ENCODE measurements at regions not wholly inside any gene's neighbourhood (a gene's known extent, or its start where the extent isn't known, plus 50 kb on each side); places are given as distances from the start of the nearest gene placed in this dataset.
"Not testable (repeated sequence)": the region's sequence is repeated elsewhere in the genome, so short reads cannot be mapped to it uniquely, and the experiment has no call there.

DNA sequence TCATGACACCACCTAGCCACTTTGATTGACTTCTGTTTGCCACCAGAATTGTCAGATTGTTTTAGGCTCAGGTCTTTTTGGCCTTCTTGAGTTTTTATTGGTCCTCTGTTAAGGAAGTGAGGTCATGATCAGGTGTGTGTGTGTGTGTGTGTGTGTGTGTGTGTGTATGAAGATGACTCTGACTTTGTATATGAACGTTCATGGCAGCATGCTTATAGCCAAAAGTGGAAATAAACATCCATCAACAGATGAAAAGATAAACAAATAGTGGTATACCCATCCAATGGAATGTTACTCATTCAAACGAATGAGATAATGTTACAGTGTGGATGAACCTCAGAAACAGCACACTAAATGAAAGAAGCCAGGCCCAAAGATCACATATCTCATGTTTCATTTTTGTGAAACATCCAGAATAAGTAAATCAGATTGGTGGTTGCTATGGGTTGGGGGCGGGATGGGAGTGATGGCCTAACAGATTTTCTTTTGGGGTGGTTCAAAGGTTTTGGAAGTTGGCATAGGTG is 258.6 kb downstream of the KTN1 start:
- no peaks in the 10 kb centered on the region for H3K27me3 ChIP-seq (ENCODE audit: low read length)
- H3K4me2 ChIP-seq (ENCODE audit: low read depth, low read length, poor library complexity, severe bottlenecking): no peak overlapping the region
- no peak overlapping the region for H3K27ac ChIP-seq (ENCODE audit: low read depth, low read length)
- no peaks in the 10 kb centered on the region for H3K79me2 ChIP-seq (ENCODE audit: insufficient read depth, low read length)
- H3K9me3 ChIP-seq (ENCODE audit: insufficient read depth, low read length): no peaks in the 10 kb centered on the region
- H3K9ac ChIP-seq (ENCODE audit: low read length): no peak overlapping the region
- TF ChIP-seq, protein P1, sequence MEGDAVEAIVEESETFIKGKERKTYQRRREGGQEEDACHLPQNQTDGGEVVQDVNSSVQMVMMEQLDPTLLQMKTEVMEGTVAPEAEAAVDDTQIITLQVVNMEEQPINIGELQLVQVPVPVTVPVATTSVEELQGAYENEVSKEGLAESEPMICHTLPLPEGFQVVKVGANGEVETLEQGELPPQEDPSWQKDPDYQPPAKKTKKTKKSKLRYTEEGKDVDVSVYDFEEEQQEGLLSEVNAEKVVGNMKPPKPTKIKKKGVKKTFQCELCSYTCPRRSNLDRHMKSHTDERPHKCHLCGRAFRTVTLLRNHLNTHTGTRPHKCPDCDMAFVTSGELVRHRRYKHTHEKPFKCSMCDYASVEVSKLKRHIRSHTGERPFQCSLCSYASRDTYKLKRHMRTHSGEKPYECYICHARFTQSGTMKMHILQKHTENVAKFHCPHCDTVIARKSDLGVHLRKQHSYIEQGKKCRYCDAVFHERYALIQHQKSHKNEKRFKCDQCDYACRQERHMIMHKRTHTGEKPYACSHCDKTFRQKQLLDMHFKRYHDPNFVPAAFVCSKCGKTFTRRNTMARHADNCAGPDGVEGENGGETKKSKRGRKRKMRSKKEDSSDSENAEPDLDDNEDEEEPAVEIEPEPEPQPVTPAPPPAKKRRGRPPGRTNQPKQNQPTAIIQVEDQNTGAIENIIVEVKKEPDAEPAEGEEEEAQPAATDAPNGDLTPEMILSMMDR (IDR thresholded peaks at IDR 0.05; ENCODE audit: insufficient read depth, low read length, poor library complexity, severe bottlenecking): no peak
- TF ChIP-seq EZH2phosphoT487 (conservative IDR thresholded peaks at IDR 0.05; ENCODE audit: low read length): no peak
- H4K20me1 ChIP-seq (ENCODE audit: low read depth, low read length): no peaks in the 10 kb centered on the region
- H3K4me3 ChIP-seq (ENCODE audit: insufficient read depth, low read length, poor library complexity, severe bottlenecking): no peak overlapping the region
- H3F3A ChIP-seq (ENCODE audit: insufficient read depth): no peaks in the 10 kb centered on the region
- no peak overlapping the region for H2AFZ ChIP-seq (ENCODE audit: low read depth, low read length, severe bottlenecking)
- no peaks in the 10 kb centered on the region for H3K9me2 ChIP-seq (replicated peaks; ENCODE audit: insufficient read depth, low read length)
- H3K36me3 ChIP-seq (ENCODE audit: low read length): no peaks in the 10 kb centered on the region

DNA sequence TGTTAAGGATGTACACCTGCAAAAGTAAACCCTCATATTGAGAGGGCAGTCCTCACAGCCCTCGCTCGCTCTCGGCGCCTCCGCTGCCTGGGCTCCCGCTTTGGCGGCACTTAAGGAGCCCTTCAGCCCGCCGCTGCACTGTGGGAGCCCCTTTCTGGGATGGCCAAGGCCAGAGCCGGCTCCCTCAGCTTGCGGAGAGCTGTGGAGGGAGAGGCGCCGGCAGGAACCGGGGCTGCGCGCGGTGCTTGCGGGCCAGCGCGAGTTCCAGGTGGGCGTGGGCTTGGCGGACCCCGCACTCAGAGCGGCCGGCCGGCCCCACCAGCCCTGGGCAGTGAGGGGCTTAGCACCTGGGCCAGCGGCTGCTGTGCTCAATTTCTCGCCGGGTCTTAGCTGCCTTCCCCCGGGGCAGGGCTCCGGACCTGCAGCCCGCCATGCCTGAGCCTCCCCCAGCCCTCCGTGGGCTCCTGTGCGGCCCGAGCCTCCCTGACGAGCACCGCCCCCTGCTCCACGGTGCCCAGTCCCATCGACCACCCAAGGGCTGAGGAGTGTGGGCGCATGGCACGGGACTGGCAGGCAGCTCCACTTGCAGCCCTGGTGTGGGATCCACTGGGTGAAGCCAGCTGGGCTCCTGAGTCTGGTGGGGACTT is 259.4 kb downstream of the KTN1 start:
- H3K79me2 ChIP-seq (ENCODE audit: insufficient read depth, low read length); H3K4me2 ChIP-seq (ENCODE audit: low read depth, low read length, poor library complexity, severe bottlenecking); H3K4me3 ChIP-seq (ENCODE audit: insufficient read depth, low read length, poor library complexity, severe bottlenecking); H3K9me2 ChIP-seq (replicated peaks; ENCODE audit: insufficient read depth, low read length); H3K9ac ChIP-seq (ENCODE audit: low read length); H4K20me1 ChIP-seq (ENCODE audit: low read depth, low read length); H3F3A ChIP-seq (ENCODE audit: insufficient read depth); H3K9me3 ChIP-seq (ENCODE audit: insufficient read depth, low read length); H3K36me3 ChIP-seq (ENCODE audit: low read length); H3K27me3 ChIP-seq (ENCODE audit: low read length); H3K27ac ChIP-seq (ENCODE audit: low read depth, low read length); H2AFZ ChIP-seq (ENCODE audit: low read depth, low read length, severe bottlenecking): not testable (repeated sequence)

DNA sequence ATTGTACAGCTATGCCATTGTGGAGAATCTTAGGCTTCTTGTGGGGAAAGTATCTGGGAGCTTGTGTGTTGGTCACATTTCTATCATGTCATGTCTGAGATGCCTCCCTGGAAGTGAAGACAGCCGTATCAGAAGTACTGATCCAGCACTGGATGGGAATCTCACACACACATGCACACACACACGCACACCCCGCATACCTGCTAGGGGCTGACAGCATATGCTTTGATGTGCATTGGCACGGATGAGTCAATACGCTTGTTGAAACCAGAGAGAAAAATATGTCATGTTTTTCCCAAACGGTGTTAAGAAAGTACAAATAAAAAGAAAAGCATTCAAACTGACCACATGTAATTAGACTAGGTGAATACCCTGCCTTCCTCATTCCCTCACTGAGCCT is 260.8 kb downstream of the KTN1 start:
- no peaks in the 10 kb centered on the region for H4K20me1 ChIP-seq (ENCODE audit: low read depth, low read length)
- no peak overlapping the region for H3K9ac ChIP-seq (ENCODE audit: low read length)
- no peaks in the 10 kb centered on the region for H3K79me2 ChIP-seq (ENCODE audit: insufficient read depth, low read length)
- no peak overlapping the region for H2AFZ ChIP-seq (ENCODE audit: low read depth, low read length, severe bottlenecking)
- no peak overlapping the region for H3K4me2 ChIP-seq (ENCODE audit: low read depth, low read length, poor library complexity, severe bottlenecking)
- no peaks in the 10 kb centered on the region for H3K36me3 ChIP-seq (ENCODE audit: low read length)
- no peaks in the 10 kb centered on the region; the same call in 1 of the 2 replicates for H3K27me3 ChIP-seq (ENCODE audit: low read length)
- H3K4me3 ChIP-seq (ENCODE audit: insufficient read depth, low read length, poor library complexity, severe bottlenecking): no peak overlapping the region
- no peak for TF ChIP-seq EZH2phosphoT487 (conservative IDR thresholded peaks at IDR 0.05; ENCODE audit: low read length)
- TF ChIP-seq, protein P1 (IDR thresholded peaks at IDR 0.05; ENCODE audit: insufficient read depth, low read length, poor library complexity, severe bottlenecking): no peak
- no peaks in the 10 kb centered on the region for H3F3A ChIP-seq (ENCODE audit: insufficient read depth)
- no peaks in the 10 kb centered on the region for H3K9me2 ChIP-seq (replicated peaks; ENCODE audit: insufficient read depth, low read length)
- H3K9me3 ChIP-seq (ENCODE audit: insufficient read depth, low read length): no peaks in the 10 kb centered on the region
- no peak overlapping the region for H3K27ac ChIP-seq (ENCODE audit: low read depth, low read length)

DNA sequence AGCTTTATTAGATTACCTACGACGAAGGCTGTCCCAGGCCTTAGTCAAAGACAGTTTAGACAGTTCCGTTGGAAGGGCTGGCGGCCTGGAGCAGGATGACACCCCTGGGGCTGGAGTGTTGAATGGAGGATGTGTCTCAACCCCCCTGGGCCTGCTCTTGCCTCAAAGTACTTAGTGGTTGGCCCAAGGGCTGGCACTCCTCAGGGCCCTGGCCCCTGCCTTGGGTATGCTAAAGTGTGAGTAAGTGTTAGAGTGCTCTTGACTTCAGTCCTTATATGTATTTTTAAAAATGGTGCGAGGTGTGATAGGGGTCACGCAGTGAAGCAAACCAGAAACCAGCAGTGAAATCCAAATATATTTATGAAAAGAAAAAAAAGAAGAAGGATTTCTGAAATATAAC is 261.6 kb downstream of the KTN1 start:
- Histone ChIP-seq H3F3A (ENCODE audit: insufficient read depth) (no peaks in the 10 kb centered on the region), H3K4me2 (ENCODE audit: low read depth, low read length, poor library complexity, severe bottlenecking) (no peak overlapping the region), H3K27ac (ENCODE audit: low read depth, low read length) (no peak overlapping the region), H3K9ac (ENCODE audit: low read length) (no peak overlapping the region), H2AFZ (ENCODE audit: low read depth, low read length, severe bottlenecking) (no peak overlapping the region), H3K9me2 (replicated peaks; ENCODE audit: insufficient read depth, low read length) (no peaks in the 10 kb centered on the region), H3K36me3 (ENCODE audit: low read length) (no peaks in the 10 kb centered on the region), H3K9me3 (ENCODE audit: insufficient read depth, low read length) (no peaks in the 10 kb centered on the region), H3K27me3 (ENCODE audit: low read length) (no peaks in the 10 kb centered on the region; the same call in 1 of the 2 replicates), H3K4me3 (ENCODE audit: insufficient read depth, low read length, poor library complexity, severe bottlenecking) (no peak overlapping the region), H4K20me1 (ENCODE audit: low read depth, low read length) (no peaks in the 10 kb centered on the region), H3K79me2 (ENCODE audit: insufficient read depth, low read length) (no peaks in the 10 kb centered on the region)
- TF ChIP-seq EZH2phosphoT487 (conservative IDR thresholded peaks at IDR 0.05; ENCODE audit: low read length): no peak
- TF ChIP-seq, protein P1 (IDR thresholded peaks at IDR 0.05; ENCODE audit: insufficient read depth, low read length, poor library complexity, severe bottlenecking): no peak
